Stimulated activated CD4-positive, alpha-beta T cell treated with anti-CD3 and anti-CD28 coated beads, Interleukin-4, amount 100 ng/mL, for 48 hours (primary cell): ENCODE measurements at regions not wholly inside any gene's neighbourhood (a gene's known extent, or its start where the extent isn't known, plus 50 kb on each side); places are given as distances from the start of the nearest gene placed in this dataset.
"Not testable (repeated sequence)": the region's sequence is repeated elsewhere in the genome, so short reads cannot be mapped to it uniquely, and the experiment has no call there.

Experiments
- DNase-seq, 2 donors: peaks; one replicate each; pipeline ENCODE4 v3.0.0-alpha.2; 2020; ENCODE audit warnings: low read depth in 2 of 2

GRCh38 chr1:187892683-187893039 lies 1063.9 kb downstream of the PLA2G4A start:
- DNase-seq, result no peak

- no peak for DNase-seq
Observed at GRCh38 chr1:187893471-187893870, 1064.7 kb downstream of the PLA2G4A start.

GRCh38 chr1:187894349-187894748 lies 1065.6 kb downstream of the PLA2G4A start:
- DNase-seq, result no peak

GRCh38 chr1:187903223-187903622 lies 1074.5 kb downstream of the PLA2G4A start:
- DNase-seq, result no peak

- no peak for DNase-seq
Observed at GRCh38 chr1:187909382-187909781, 1080.6 kb downstream of the PLA2G4A start.

- DNase-seq, result no peak
Observed at GRCh38 chr1:187911820-187912219, 1083.1 kb downstream of the PLA2G4A start.

GRCh38 chr1:187920976-187921375 lies 1092.2 kb downstream of the PLA2G4A start:
- no peak for DNase-seq

GRCh38 chr1:187921426-187921825 lies 1092.7 kb downstream of the PLA2G4A start:
- no peak for DNase-seq

GRCh38 chr1:187922255-187922654 lies 1093.5 kb downstream of the PLA2G4A start:
- DNase-seq, result no peak

GRCh38 chr1:187924252-187924651 lies 1095.5 kb downstream of the PLA2G4A start:
- no peak for DNase-seq

- no peak for DNase-seq
Observed at GRCh38 chr1:187928288-187928687, 1099.5 kb downstream of the PLA2G4A start.

- DNase-seq, result no peak
Observed at GRCh38 chr1:187928696-187929095, 1099.9 kb downstream of the PLA2G4A start.

GRCh38 chr1:187931776-187932175 lies 1103.0 kb downstream of the PLA2G4A start:
- no peak for DNase-seq

GRCh38 chr1:187933562-187934419 lies 1105.0 kb downstream of the PLA2G4A start:
- DNase-seq, result no peak

GRCh38 chr1:187936667-187937066 lies 1107.9 kb downstream of the PLA2G4A start:
- DNase-seq, result no peak

- DNase-seq, result no peak
Observed at GRCh38 chr1:187938092-187938491, 1109.3 kb downstream of the PLA2G4A start.

GRCh38 chr1:187942986-187943385 lies 1114.2 kb downstream of the PLA2G4A start:
- DNase-seq, result no peak

- no peak for DNase-seq
Observed at GRCh38 chr1:187943606-187944403, 1115.1 kb downstream of the PLA2G4A start.

GRCh38 chr1:187946661-187947060 lies 1117.9 kb downstream of the PLA2G4A start:
- not testable (repeated sequence) for DNase-seq

GRCh38 chr1:187947359-187947758 lies 1118.6 kb downstream of the PLA2G4A start:
- DNase-seq, result no peak

GRCh38 chr1:187948170-187948794 lies 1119.5 kb downstream of the PLA2G4A start:
- no peak for DNase-seq

- DNase-seq, result no peak
Observed at GRCh38 chr1:187949567-187949966, 1120.8 kb downstream of the PLA2G4A start.
